ENCODE measurements at regions not wholly inside any gene's neighbourhood (a gene's known extent, or its start where the extent isn't known, plus 50 kb on each side); places are given as distances from the start of the nearest gene placed in this dataset.

GRCh38 chr1:177753655-177754054 lies 216.2 kb downstream of the SEC16B start:
- Histone ChIP-seq H3K4me2 (ENCODE audit: low read length) (no peak overlapping the region), H3K4me3 (ENCODE audit: low read depth, low read length) (no peak overlapping the region), H3K14ac (ENCODE audit: low read length) (no peak overlapping the region), H3K4ac (ENCODE audit: low read depth, low read length) (no peak overlapping the region), H2AFZ (ENCODE audit: insufficient read depth, low read length, poor library complexity) (no peak overlapping the region), H3K36me3 (ENCODE audit: control insufficient read depth in 1 of 2, insufficient read depth in 2 of 2, low read length in 2 of 2) (no peaks in the 10 kb centered on the region), H2BK5ac (ENCODE audit: low read depth, low read length, poor library complexity) (no peak overlapping the region), H3K18ac (ENCODE audit: low read length) (no peak overlapping the region), H4K12ac (ENCODE audit: low read depth, low read length) (no peak overlapping the region), H2AK5ac (ENCODE audit: low read length) (no peak overlapping the region), H3K27ac (ENCODE audit: low read depth, low read length) (no peak overlapping the region), H3K23ac (ENCODE audit: low read length) (no peak overlapping the region), H3K9me3 (ENCODE audit: insufficient read depth, low read depth, low read length) (no peaks in the 10 kb centered on the region), H3K79me2 (ENCODE audit: control insufficient read depth, insufficient read depth, low read length, poor library complexity) (no peaks in the 10 kb centered on the region), H3K27me3 (ENCODE audit: insufficient read depth, low read length) (no peaks in the 10 kb centered on the region), H3K79me1 (ENCODE audit: low read length) (no peaks in the 10 kb centered on the region), H4K91ac (ENCODE audit: low read depth, low read length) (no peak overlapping the region), H3K9ac (ENCODE audit: low read length) (no peak overlapping the region), H2BK120ac (ENCODE audit: insufficient read depth, low read length, poor library complexity) (no peak overlapping the region), H4K8ac (ENCODE audit: low read depth, low read length) (no peak overlapping the region), H2BK12ac (ENCODE audit: low read length) (no peak overlapping the region), H3K4me1 (ENCODE audit: control insufficient read depth in 1 of 2, insufficient read depth in 2 of 2, low read length in 2 of 2) (no peaks in the 10 kb centered on the region)
- no peak for DNase-seq
- no CpG with 5 or more reads among the region's 5 CpGs for WGBS (ENCODE audit: extremely low coverage, insufficient coverage, insufficient read length)

GRCh38 chr1:177748080-177748801 lies 221.6 kb downstream of the SEC16B start:
- Histone ChIP-seq H3K23ac (ENCODE audit: low read length) (no peak overlapping the region), H2AFZ (ENCODE audit: insufficient read depth, low read length, poor library complexity) (no peak overlapping the region), H2AK5ac (ENCODE audit: low read length) (no peak overlapping the region), H3K36me3 (ENCODE audit: control insufficient read depth in 1 of 2, insufficient read depth in 2 of 2, low read length in 2 of 2) (no peaks in the 10 kb centered on the region), H2BK12ac (ENCODE audit: low read length) (no peak overlapping the region), H3K27ac (ENCODE audit: low read depth, low read length) (no peak overlapping the region), H3K9ac (ENCODE audit: low read length) (no peak overlapping the region), H3K14ac (ENCODE audit: low read length) (no peak overlapping the region), H4K12ac (ENCODE audit: low read depth, low read length) (no peak overlapping the region), H3K79me2 (ENCODE audit: control insufficient read depth, insufficient read depth, low read length, poor library complexity) (no peaks in the 10 kb centered on the region), H3K18ac (ENCODE audit: low read length) (no peak overlapping the region), H3K4me1 (ENCODE audit: control insufficient read depth in 1 of 2, insufficient read depth in 2 of 2, low read length in 2 of 2) (no peaks in the 10 kb centered on the region), H3K27me3 (ENCODE audit: insufficient read depth, low read length) (no peaks in the 10 kb centered on the region), H3K79me1 (ENCODE audit: low read length) (no peaks in the 10 kb centered on the region), H3K9me3 (ENCODE audit: insufficient read depth, low read depth, low read length) (peaks cover 1% of the 10 kb centered on the region), H2BK120ac (ENCODE audit: insufficient read depth, low read length, poor library complexity) (no peak overlapping the region), H2BK5ac (ENCODE audit: low read depth, low read length, poor library complexity) (no peak overlapping the region), H3K4me2 (ENCODE audit: low read length) (no peak overlapping the region), H3K4ac (ENCODE audit: low read depth, low read length) (no peak overlapping the region), H3K4me3 (ENCODE audit: low read depth, low read length) (no peak overlapping the region), H4K8ac (ENCODE audit: low read depth, low read length) (no peak overlapping the region), H4K91ac (ENCODE audit: low read depth, low read length) (no peak overlapping the region)
- no peak for DNase-seq
- no CpG with 5 or more reads among the region's 4 CpGs for WGBS (ENCODE audit: extremely low coverage, insufficient coverage, insufficient read length)

DNA sequence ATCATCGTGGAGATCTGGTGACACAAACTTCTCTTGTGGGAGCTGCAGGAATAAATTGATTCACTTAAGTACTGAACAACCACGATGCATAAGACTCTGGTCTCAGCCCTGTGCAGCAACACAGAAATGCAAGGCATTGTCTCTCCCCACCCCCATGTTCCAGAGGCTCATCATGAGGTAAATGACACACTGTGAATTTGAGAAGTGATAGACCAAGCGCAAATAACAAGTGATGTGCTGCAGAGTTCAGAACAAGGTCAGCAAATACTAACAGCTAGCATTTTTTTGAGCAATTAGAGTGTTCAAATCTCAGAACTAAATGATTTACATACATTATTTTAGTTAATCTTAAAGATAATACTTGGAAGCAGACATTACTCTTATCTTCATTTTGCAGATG lies 223.7 kb downstream of the SEC16B start:
- H3K9me3 ChIP-seq (ENCODE audit: insufficient read depth, low read depth, low read length), result peaks cover 1% of the 10 kb centered on the region
- H2AFZ ChIP-seq (ENCODE audit: insufficient read depth, low read length, poor library complexity), result no peak overlapping the region
- no CpG with 5 or more reads among the region's 3 CpGs for WGBS (ENCODE audit: extremely low coverage, insufficient coverage, insufficient read length)
- peak in 1 of 2 donors; percentile 9 for DNase-seq
- no peaks in the 10 kb centered on the region for H3K36me3 ChIP-seq (ENCODE audit: control insufficient read depth in 1 of 2, insufficient read depth in 2 of 2, low read length in 2 of 2)
- H2BK5ac ChIP-seq (ENCODE audit: low read depth, low read length, poor library complexity), result no peak overlapping the region
- H3K4me2 ChIP-seq (ENCODE audit: low read length), result no peak overlapping the region
- H3K14ac ChIP-seq (ENCODE audit: low read length), result no peak overlapping the region
- peak overlapping the region; percentile 13 for H3K9ac ChIP-seq (ENCODE audit: low read length)
- H2AK5ac ChIP-seq (ENCODE audit: low read length), result no peak overlapping the region
- no peak overlapping the region for H3K27ac ChIP-seq (ENCODE audit: low read depth, low read length)
- no peak overlapping the region for H4K12ac ChIP-seq (ENCODE audit: low read depth, low read length)
- no peaks in the 10 kb centered on the region for H3K79me2 ChIP-seq (ENCODE audit: control insufficient read depth, insufficient read depth, low read length, poor library complexity)
- no peak overlapping the region for H4K8ac ChIP-seq (ENCODE audit: low read depth, low read length)
- no peak overlapping the region for H3K18ac ChIP-seq (ENCODE audit: low read length)
- no peak overlapping the region for H2BK12ac ChIP-seq (ENCODE audit: low read length)
- no peak overlapping the region for H3K4ac ChIP-seq (ENCODE audit: low read depth, low read length)
- no peaks in the 10 kb centered on the region for H3K79me1 ChIP-seq (ENCODE audit: low read length)
- no peaks in the 10 kb centered on the region for H3K27me3 ChIP-seq (ENCODE audit: insufficient read depth, low read length)
- no peak overlapping the region for H3K23ac ChIP-seq (ENCODE audit: low read length)
- no peak overlapping the region for H4K91ac ChIP-seq (ENCODE audit: low read depth, low read length)
- no peak overlapping the region for H3K4me3 ChIP-seq (ENCODE audit: low read depth, low read length)
- no peak overlapping the region for H2BK120ac ChIP-seq (ENCODE audit: insufficient read depth, low read length, poor library complexity)
- H3K4me1 ChIP-seq (ENCODE audit: control insufficient read depth in 1 of 2, insufficient read depth in 2 of 2, low read length in 2 of 2), result no peaks in the 10 kb centered on the region

DNA sequence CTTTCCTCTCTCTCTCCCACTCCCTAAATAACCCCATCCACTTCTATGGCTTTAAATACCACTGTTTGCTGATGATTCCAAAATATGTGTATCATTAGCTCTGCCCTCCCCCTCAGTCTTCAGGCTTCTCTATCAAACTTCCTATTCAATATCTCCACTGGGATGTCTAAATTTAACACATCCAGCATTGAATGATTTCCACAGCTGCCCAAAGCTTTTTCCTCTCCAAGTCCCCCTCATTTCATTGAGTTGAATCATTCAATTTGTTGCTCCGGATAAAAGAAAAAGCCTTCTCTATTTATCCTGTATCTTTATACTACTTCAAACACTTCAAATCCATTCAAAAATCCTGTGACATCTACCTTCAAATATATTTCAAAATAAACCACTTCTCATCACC lies 225.0 kb downstream of the SEC16B start:
- H3K14ac ChIP-seq (ENCODE audit: low read length), result no peak overlapping the region
- no peaks in the 10 kb centered on the region for H3K36me3 ChIP-seq (ENCODE audit: control insufficient read depth in 1 of 2, insufficient read depth in 2 of 2, low read length in 2 of 2)
- WGBS (ENCODE audit: extremely low coverage, insufficient coverage, insufficient read length), result no CpG with 5 or more reads among the region's 1 CpG
- H3K27me3 ChIP-seq (ENCODE audit: insufficient read depth, low read length), result no peaks in the 10 kb centered on the region
- H3K79me2 ChIP-seq (ENCODE audit: control insufficient read depth, insufficient read depth, low read length, poor library complexity), result no peaks in the 10 kb centered on the region
- no peak for DNase-seq
- no peak overlapping the region for H3K9ac ChIP-seq (ENCODE audit: low read length)
- H3K4me1 ChIP-seq (ENCODE audit: control insufficient read depth in 1 of 2, insufficient read depth in 2 of 2, low read length in 2 of 2), result no peaks in the 10 kb centered on the region
- peaks cover 1% of the 10 kb centered on the region for H3K9me3 ChIP-seq (ENCODE audit: insufficient read depth, low read depth, low read length)
- H3K4me2 ChIP-seq (ENCODE audit: low read length), result no peak overlapping the region
- no peak overlapping the region for H2AFZ ChIP-seq (ENCODE audit: insufficient read depth, low read length, poor library complexity)
- H3K18ac ChIP-seq (ENCODE audit: low read length), result no peak overlapping the region
- no peak overlapping the region for H2BK5ac ChIP-seq (ENCODE audit: low read depth, low read length, poor library complexity)
- H4K8ac ChIP-seq (ENCODE audit: low read depth, low read length), result no peak overlapping the region
- H3K79me1 ChIP-seq (ENCODE audit: low read length), result no peaks in the 10 kb centered on the region
- no peak overlapping the region for H2AK5ac ChIP-seq (ENCODE audit: low read length)
- no peak overlapping the region for H3K23ac ChIP-seq (ENCODE audit: low read length)
- no peak overlapping the region for H4K12ac ChIP-seq (ENCODE audit: low read depth, low read length)
- no peak overlapping the region for H3K27ac ChIP-seq (ENCODE audit: low read depth, low read length)
- no peak overlapping the region for H2BK12ac ChIP-seq (ENCODE audit: low read length)
- no peak overlapping the region for H3K4me3 ChIP-seq (ENCODE audit: low read depth, low read length)
- no peak overlapping the region for H2BK120ac ChIP-seq (ENCODE audit: insufficient read depth, low read length, poor library complexity)
- no peak overlapping the region for H3K4ac ChIP-seq (ENCODE audit: low read depth, low read length)
- no peak overlapping the region for H4K91ac ChIP-seq (ENCODE audit: low read depth, low read length)
